ENCODE measurements at regions not wholly inside any gene's neighbourhood (a gene's known extent, or its start where the extent isn't known, plus 50 kb on each side); places are given as distances from the start of the nearest gene placed in this dataset.

GRCh38 chr7:42611961-42612360 is 299.9 kb downstream of the C7orf25 start:
- TF ChIP-seq ATF3 (IDR thresholded peaks at IDR 0.05; ENCODE audit: insufficient read depth, low read depth, low read length) (no peak), E2F6 (IDR thresholded peaks at IDR 0.05) (no peak), CTCF (IDR thresholded peaks at IDR 0.05; ENCODE audit: control extremely low read depth in 1 of 3, insufficient read depth in 1 of 3, low read depth in 1 of 3, low read length in 3 of 3) (no peak), POLR2A (IDR thresholded peaks at IDR 0.05; ENCODE audit: control extremely low read depth in 1 of 2, low read depth in 2 of 2, low read length in 2 of 2) (no peak), CHD2 (IDR thresholded peaks at IDR 0.05; ENCODE audit: low read length) (no peak), KDM1A (IDR thresholded peaks at IDR 0.05; ENCODE audit: borderline replicate concordance, low read length) (no peak), RAD21 (IDR thresholded peaks at IDR 0.05 in 1 of 2, conservative IDR thresholded peaks at IDR 0.05 in 1 of 2; ENCODE audit: low read depth in 2 of 2, low read length in 2 of 2) (no peak), EGR1 (IDR thresholded peaks at IDR 0.05; ENCODE audit: borderline replicate concordance, low read depth, low read length) (no peak), CEBPB (IDR thresholded peaks at IDR 0.05; ENCODE audit: low read depth, low read length) (no peak), SIX5 (IDR thresholded peaks at IDR 0.05; ENCODE audit: low read depth, low read length) (no peak), POLR2AphosphoS5 (IDR thresholded peaks at IDR 0.05; ENCODE audit: low read depth, low read length) (no peak), SP2 (IDR thresholded peaks at IDR 0.05; ENCODE audit: low read length) (no peak), USF2 (IDR thresholded peaks at IDR 0.05; ENCODE audit: low read length) (no peak), EZH2 (IDR thresholded peaks at IDR 0.05; ENCODE audit: low read depth, low read length, severe bottlenecking) (no peak)

Measured in H1 (cell line).